IMR-90 (cell line): ENCODE measurements at regions not wholly inside any gene's neighbourhood (a gene's known extent, or its start where the extent isn't known, plus 50 kb on each side); places are given as distances from the start of the nearest gene placed in this dataset.

Experiments
- CEBPB ChIP-seq: IDR thresholded peaks from 2 replicates; pipeline ENCODE4 v1.6.1; 2012; ENCODE audit warnings: low read depth, low read length, improper control_type of control experiment
- CTCF ChIP-seq: conservative IDR thresholded peaks from 2 replicates; pipeline ENCODE4 v1.5.1; 2012; ENCODE audit warnings: mild to moderate bottlenecking, low read depth, low read length, improper control_type of control experiment

- TF ChIP-seq CTCF (no peak), CEBPB (no peak)
These were observed 56.3 kb upstream of the ARL4D start for GRCh38 chr17:43342589-43342890.
